SK-N-MC (cell line): ENCODE measurements at regions not wholly inside any gene's neighbourhood (a gene's known extent, or its start where the extent isn't known, plus 50 kb on each side); places are given as distances from the start of the nearest gene placed in this dataset.
"Not testable (repeated sequence)": the region's sequence is repeated elsewhere in the genome, so short reads cannot be mapped to it uniquely, and the experiment has no call there.

Experiments used
- DNase-seq: peaks from one replicate; pipeline ENCODE4 v3.0.0-alpha.2; 2011; ENCODE audit warnings: low read depth, low spot score
- H3K27ac ChIP-seq: fragments of 200-600 bp; sonication (generic); 2 replicates; pipeline ENCODE4 v1.5.1; 2016; ENCODE audit warnings: mixed run types
- H3K36me3 ChIP-seq: fragments of 200-600 bp; sonication (generic); 2 replicates; pipeline ENCODE4 v1.6.1; 2017; ENCODE audit warnings: antibody characterized with exemption, low read length, mixed read lengths; ENCODE audit not compliant: insufficient read depth
- H3K4me3 ChIP-seq: fragments of 200-600 bp; sonication (generic); 2 replicates; pipeline ENCODE4 v1.5.1; 2016
- H3K9ac ChIP-seq: fragments of 200-600 bp; sonication (generic); 2 replicates; pipeline ENCODE4 v1.8.0; 2017; ENCODE audit warnings: mixed run types, mixed read lengths; ENCODE audit not compliant: insufficient read length
- H3K9me3 ChIP-seq: fragments of 200-600 bp; sonication (generic); 2 replicates; pipeline ENCODE4 v1.6.1; 2017; ENCODE audit warnings: low read depth, mild to moderate bottlenecking, antibody characterized with exemption, low read length, moderate library complexity, mixed read lengths
- EZH2 ChIP-seq: fragments of 200-600 bp; sonication (generic); IDR thresholded peaks from one replicate; pipeline ENCODE4 v1.6.1; 2017; ENCODE audit warnings: antibody characterized with exemption
- FOXP2 ChIP-seq: optimal IDR thresholded peaks from 2 replicates; pipeline ENCODE3; 2011; ENCODE audit warnings: mild to moderate bottlenecking, moderate library complexity; ENCODE audit not compliant: insufficient read depth; ENCODE audit errors: extremely low read length, control extremely low read depth
- POLR2AphosphoS5 ChIP-seq: IDR thresholded peaks from 2 replicates; pipeline ENCODE4 v1.6.1; 2012; ENCODE audit warnings: mild to moderate bottlenecking, low read depth, low read length, borderline replicate concordance

DNA sequence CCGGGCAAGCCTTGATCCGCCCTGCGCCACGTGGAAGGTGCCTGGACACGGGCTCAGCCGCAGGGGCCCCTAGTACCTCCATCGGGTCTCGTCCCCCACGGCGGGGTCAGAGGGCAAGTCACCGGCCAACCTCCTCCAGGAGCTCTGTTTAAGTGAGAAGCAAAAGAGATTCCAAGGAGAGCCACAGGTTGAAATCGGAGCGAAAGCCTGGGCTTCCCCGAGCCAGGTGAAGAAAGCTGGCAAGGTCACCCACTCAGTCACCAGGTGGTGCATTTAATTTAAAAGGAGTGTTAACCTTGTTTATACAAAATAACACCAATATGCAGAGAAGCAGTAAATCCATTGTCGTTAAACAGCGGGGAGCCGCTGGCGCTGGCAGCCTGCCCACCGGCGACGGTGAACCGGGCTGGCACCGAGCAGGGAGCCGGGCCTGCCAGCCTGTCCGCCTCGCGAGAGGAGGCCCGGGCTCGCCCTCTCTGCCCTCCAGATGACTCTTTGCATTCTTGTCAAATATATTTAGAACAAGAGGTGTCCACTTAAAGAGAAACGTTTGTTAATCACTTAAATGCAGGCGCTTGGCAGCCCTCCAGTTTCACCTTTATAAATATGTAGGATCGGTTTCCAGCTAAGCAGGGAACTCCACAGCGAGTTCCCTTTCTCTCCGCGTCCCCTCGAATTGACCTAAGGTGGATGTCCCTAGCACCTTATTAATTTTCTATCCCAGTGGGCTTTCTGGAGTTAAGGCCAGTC lies 277.3 kb upstream of the NR2F2 start:
- no peak overlapping the region for H3K9ac ChIP-seq
- no peak for DNase-seq
- no peaks in the 10 kb centered on the region for H3K9me3 ChIP-seq
- TF ChIP-seq POLR2AphosphoS5 (no peak), EZH2 (no peak), FOXP2 (no peak)
- no peaks in the 10 kb centered on the region for H3K36me3 ChIP-seq
- H3K27ac ChIP-seq = no peak overlapping the region
- peak overlapping the region; percentile 58 for H3K4me3 ChIP-seq

DNA sequence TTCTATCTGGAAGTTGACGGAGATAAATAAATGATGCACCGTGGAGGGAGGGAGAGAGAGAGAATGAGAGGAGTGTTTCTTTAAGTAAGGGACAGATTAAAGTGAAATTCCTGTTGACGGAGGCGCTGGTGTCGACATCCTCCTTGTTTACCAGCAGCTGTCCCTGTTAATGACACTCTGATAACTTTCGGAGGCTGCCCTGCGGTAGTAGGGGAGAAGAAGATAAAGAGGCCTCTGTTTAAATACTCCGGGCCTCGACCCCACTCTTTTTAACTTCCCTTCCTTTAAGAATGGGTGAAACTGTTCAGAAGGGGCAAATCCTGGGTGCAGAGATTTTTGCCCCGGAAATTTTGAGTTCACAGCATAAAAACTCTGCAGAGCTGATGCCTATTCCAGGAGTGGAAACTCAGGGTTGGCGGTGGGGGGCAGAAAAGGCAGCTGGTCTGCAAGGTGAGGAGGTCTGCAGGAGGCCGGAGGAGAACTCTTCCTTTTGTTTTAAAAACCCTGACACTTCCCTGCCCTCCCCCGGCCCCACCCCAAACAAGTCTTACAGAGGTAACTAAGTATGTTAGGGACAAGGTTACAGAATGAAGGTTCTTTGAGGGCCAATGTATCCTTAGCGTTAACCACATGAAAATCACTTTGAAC lies 276.6 kb upstream of the NR2F2 start:
- Histone ChIP-seq H3K9me3 (no peaks in the 10 kb centered on the region), H3K36me3 (no peaks in the 10 kb centered on the region), H3K4me3 (no peak overlapping the region), H3K27ac (no peak overlapping the region), H3K9ac (no peak overlapping the region)
- TF ChIP-seq EZH2 (no peak), FOXP2 (no peak), POLR2AphosphoS5 (no peak)
- no peak for DNase-seq

DNA sequence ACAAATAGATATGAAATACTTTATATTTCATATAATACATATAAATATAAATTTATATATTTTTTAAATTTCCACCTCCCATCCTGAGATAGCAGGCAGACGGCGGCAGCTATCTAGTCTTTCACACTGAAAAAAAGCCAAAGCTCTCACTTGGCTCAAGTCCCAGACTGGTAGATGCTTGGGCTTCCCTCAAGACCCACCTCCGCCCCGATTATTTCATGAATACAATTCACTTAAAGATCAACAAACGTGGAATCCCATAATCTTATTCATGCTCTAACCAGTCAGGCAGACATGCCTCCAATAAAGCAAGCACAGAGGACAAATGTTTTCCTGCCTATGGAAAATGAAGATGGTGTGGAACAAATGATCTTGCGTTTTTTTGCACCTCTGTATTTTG lies 275.9 kb upstream of the NR2F2 start:
- no peaks in the 10 kb centered on the region for H3K9me3 ChIP-seq
- no peaks in the 10 kb centered on the region for H3K36me3 ChIP-seq
- H3K4me3 ChIP-seq = no peak overlapping the region
- no peak for DNase-seq
- no peak overlapping the region for H3K27ac ChIP-seq
- no peak overlapping the region for H3K9ac ChIP-seq
- TF ChIP-seq EZH2 (no peak), FOXP2 (no peak), POLR2AphosphoS5 (no peak)

DNA sequence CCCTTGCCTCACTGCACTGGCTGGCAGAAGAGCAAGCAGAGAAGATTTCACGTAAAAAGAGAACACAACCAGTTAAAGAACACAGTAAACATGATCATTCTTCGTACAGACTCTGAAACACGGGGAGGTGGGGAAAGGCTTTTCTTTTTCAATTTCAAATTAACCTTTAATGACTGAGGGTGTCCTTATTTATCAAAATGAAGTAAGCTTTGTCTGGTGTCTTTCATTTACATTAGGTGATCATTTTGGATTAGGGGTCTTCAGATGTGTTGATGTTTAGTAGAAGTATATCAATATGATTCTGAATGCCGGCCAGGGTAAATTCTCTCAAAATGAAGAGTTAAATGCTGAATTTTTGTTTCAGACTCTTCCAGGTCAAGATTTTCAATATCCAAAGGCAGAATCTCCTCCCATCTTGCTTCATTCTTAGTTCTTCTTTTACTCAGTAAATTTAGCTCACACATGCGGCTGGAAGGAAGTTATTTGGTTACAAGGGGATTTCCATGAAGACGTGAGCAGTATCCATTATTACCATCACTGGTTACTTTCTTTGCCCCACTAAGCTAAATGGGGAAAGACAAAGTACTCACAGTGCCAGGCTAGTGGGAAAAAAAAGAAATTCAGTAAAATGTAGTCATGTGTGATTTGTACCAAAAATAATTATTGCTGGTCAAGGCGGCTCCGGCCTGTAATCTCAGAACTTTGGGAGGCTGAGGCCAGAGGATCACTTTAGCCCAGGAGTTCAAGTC lies 272.2 kb upstream of the NR2F2 start:
- Histone ChIP-seq H3K4me3 (no peak overlapping the region), H3K9ac (no peak overlapping the region), H3K9me3 (no peaks in the 10 kb centered on the region), H3K27ac (no peak overlapping the region), H3K36me3 (no peaks in the 10 kb centered on the region)
- no peak for TF ChIP-seq EZH2
- no peak for TF ChIP-seq POLR2AphosphoS5
- no peak for TF ChIP-seq FOXP2
- DNase-seq = no peak

DNA sequence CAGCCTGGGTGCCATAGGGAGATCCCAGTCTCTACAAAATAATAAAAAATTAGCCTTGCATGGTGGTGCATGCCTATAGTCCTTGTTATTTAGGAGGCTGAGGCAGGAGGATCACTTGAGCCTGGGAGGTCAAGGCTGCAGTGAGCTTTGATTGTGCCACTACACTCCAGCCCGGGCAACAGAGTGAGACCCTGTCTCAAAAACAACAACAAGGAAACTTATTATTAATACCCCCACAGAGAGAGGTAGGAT lies 271.7 kb upstream of the NR2F2 start:
- not testable (repeated sequence) for H3K27ac ChIP-seq, H3K9ac ChIP-seq, H3K9me3 ChIP-seq

DNA sequence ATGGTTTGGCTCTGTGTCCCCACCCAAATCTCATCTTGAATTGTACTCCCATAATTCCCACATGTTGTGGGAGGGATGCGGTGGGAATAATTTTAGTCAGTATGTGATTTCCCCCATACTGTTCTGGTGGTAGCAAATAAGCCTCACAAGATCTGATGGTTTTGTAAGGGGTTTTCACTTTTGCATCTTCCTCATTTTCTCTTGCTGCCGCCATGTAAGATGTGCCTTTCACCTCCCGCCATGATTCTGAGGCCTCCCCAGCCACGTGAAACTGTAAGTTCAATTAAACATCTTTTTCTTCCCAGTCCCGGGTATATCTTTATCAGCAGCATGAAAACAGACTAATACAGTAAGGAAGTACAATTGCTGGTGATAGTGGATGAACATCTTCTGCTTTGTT lies 269.9 kb upstream of the NR2F2 start:
- H3K36me3 ChIP-seq, H3K4me3 ChIP-seq, H3K27ac ChIP-seq, H3K9ac ChIP-seq, DNase-seq, H3K9me3 ChIP-seq: not testable (repeated sequence)

More for the DNA sequence above, 271.7 kb upstream of the NR2F2 start:
- not testable (repeated sequence) for DNase-seq, H3K4me3 ChIP-seq, H3K36me3 ChIP-seq

DNA sequence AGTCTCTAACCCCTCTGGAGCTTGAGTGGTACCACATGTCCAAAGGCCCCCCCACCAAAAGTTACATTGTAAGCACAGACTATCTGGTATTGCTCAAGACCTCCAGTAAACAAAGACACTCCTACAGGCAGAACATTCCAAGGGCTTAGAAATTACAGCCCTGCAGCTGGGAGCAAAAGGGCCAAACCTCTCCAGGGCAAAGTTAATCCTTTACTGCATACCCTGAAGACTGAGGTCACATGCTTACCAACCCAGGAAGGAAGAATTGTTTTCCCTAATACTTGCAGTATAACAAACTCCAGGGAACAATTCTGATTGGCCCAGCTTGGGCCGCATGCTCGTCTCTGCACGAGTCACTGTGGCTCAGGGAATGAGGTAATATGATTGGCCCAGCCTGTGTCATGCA lies 266.1 kb upstream of the NR2F2 start:
- H3K9me3 ChIP-seq = no peaks in the 10 kb centered on the region
- TF ChIP-seq EZH2 (no peak), FOXP2 (no peak), POLR2AphosphoS5 (no peak)
- no peak for DNase-seq

DNA sequence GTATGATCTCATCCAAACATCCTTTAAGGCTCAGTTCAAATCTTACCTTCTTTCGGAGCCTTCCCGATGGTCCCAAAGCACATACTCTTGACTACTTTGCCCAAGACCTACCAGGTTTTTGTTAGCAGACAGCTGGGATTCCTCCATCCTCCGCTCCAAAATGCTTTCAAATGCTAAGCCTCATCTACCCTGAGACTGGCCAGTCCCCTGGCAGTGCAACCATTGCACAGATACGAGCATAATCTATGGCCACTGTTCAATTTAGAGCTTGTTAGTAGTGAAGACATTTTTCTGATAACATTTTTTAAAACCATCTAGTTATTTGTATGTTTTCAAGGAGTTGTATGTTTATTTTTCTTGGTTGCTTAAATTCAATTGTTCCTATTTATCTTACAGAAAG lies 264.4 kb upstream of the NR2F2 start:
- Histone ChIP-seq H3K27ac (no peak overlapping the region), H3K36me3 (no peaks in the 10 kb centered on the region), H3K9ac (no peak overlapping the region), H3K9me3 (no peaks in the 10 kb centered on the region), H3K4me3 (no peak overlapping the region)
- TF ChIP-seq POLR2AphosphoS5 = no peak
- no peak for TF ChIP-seq EZH2
- no peak for TF ChIP-seq FOXP2
- no peak for DNase-seq

More for the DNA sequence above, 266.1 kb upstream of the NR2F2 start:
- no peak overlapping the region for H3K9ac ChIP-seq
- no peak overlapping the region for H3K4me3 ChIP-seq
- no peak overlapping the region for H3K27ac ChIP-seq
- no peaks in the 10 kb centered on the region for H3K36me3 ChIP-seq
